DOHH2 (cell line): ENCODE measurements at regions not wholly inside any gene's neighbourhood (a gene's known extent, or its start where the extent isn't known, plus 50 kb on each side); places are given as distances from the start of the nearest gene placed in this dataset.

Experiments
- EZH2phosphoT487 ChIP-seq: fragments of 200-600 bp; sonication (generic); IDR thresholded peaks from 2 replicates; pipeline ENCODE4 v1.6.1; 2017; ENCODE audit warnings: borderline replicate concordance, mild to moderate bottlenecking, antibody characterized with exemption, low read length, moderate library complexity, mixed read lengths
- TF ChIP-seq, protein P1 (sequence below): fragments of 200-600 bp; sonication (generic); IDR thresholded peaks from one replicate; pipeline ENCODE4 v1.5.1; 2014; ENCODE audit warnings: antibody characterized with exemption, mild to moderate bottlenecking, low read depth, low read length; ENCODE audit not compliant: poor library complexity, severe bottlenecking

DNA sequence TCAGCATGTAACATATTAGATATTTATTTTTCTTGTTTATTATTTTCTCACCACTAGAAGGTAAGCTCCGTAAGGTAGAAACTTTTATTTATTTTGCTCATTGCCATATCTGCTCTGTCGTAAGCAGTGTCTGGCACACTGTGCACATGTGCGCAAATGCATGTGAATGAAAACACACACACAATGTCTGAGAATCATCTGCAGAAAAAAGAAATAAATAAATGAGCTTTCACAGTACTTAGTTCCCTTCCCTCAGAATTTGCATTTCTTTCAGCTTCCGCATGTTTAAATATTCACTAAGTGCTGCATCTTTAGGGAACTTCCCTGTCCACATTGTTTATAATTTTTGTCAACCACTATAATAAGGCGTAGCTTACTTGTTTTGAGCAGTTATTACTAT lies 963.0 kb upstream of the PABPC4L start:
- TF ChIP-seq, protein P1, sequence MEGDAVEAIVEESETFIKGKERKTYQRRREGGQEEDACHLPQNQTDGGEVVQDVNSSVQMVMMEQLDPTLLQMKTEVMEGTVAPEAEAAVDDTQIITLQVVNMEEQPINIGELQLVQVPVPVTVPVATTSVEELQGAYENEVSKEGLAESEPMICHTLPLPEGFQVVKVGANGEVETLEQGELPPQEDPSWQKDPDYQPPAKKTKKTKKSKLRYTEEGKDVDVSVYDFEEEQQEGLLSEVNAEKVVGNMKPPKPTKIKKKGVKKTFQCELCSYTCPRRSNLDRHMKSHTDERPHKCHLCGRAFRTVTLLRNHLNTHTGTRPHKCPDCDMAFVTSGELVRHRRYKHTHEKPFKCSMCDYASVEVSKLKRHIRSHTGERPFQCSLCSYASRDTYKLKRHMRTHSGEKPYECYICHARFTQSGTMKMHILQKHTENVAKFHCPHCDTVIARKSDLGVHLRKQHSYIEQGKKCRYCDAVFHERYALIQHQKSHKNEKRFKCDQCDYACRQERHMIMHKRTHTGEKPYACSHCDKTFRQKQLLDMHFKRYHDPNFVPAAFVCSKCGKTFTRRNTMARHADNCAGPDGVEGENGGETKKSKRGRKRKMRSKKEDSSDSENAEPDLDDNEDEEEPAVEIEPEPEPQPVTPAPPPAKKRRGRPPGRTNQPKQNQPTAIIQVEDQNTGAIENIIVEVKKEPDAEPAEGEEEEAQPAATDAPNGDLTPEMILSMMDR, result no peak
- TF ChIP-seq EZH2phosphoT487, result no peak
